PC-3 (cell line): ENCODE measurements at regions not wholly inside any gene's neighbourhood (a gene's known extent, or its start where the extent isn't known, plus 50 kb on each side); places are given as distances from the start of the nearest gene placed in this dataset.

ENCODE experiments used
- ATAC-seq: fragments of 200-7000 bp; cut with Tn5 transposase; 2 replicates; pipeline ENCODE4 v1.9.1; 2020; ENCODE audit warnings: mild to moderate bottlenecking, moderate library complexity
- BruUV-seq: library from RNA; stranded (reverse); fragments of 400-500 nt; replicated peaks from 2 replicates; lab custom pipeline; 2021; lab: Mats Ljungman, UMichigan
- CTCF ChIA-PET: fragments of 300-600 bp; sonication (Branson Sonifier 250); formaldehyde crosslinking; loops from one replicate; lab custom pipeline; 2022; ENCODE audit warnings: antibody characterized with exemption; lab: Charles Lee
- POLR2A ChIA-PET: fragments of 300-600 bp; sonication (Branson Sonifier 250); formaldehyde crosslinking; loops from one replicate; lab custom pipeline; 2022; ENCODE audit warnings: antibody characterized with exemption; ENCODE audit not compliant: unreplicated experiment; lab: Charles Lee
- DNase-seq: peaks from one replicate; pipeline ENCODE4 v3.0.0-alpha.2; 2015
- H2AFZ ChIP-seq: fragments of 300-600 bp; sonication (generic); 2 replicates; pipeline ENCODE4 v1.6.0; 2016; ENCODE audit warnings: antibody characterized with exemption, low read length
- H3F3A ChIP-seq: fragments of 300-600 bp; sonication (generic); one replicate; pipeline ENCODE4 v1.6.0; 2017; ENCODE audit warnings: antibody characterized with exemption, low read length, control low read depth, mild to moderate bottlenecking; ENCODE audit not compliant: unreplicated experiment
- H3K27ac ChIP-seq: fragments of 300-600 bp; sonication (generic); 2 replicates; pipeline ENCODE4 v1.5.1; 2016; ENCODE audit warnings: mild to moderate bottlenecking, low read length
- H3K27me3 ChIP-seq: fragments of 300-600 bp; sonication (generic); 2 replicates; pipeline ENCODE4 v1.6.1; 2016; ENCODE audit warnings: low read length, mixed read lengths
- H3K36me3 ChIP-seq: fragments of 300-600 bp; sonication (generic); 2 replicates; pipeline ENCODE4 v1.6.1; 2016; ENCODE audit warnings: low read depth, mixed run types, low read length, mixed read lengths
- H3K4me1 ChIP-seq: fragments of 300-600 bp; sonication (generic); 2 replicates; pipeline ENCODE4 v1.5.1; 2016; ENCODE audit warnings: low read length; ENCODE audit not compliant: insufficient read depth
- H3K4me2 ChIP-seq: fragments of 300-600 bp; sonication (generic); 2 replicates; pipeline ENCODE4 v1.6.0; 2016; ENCODE audit warnings: low read length
- H3K4me3 ChIP-seq: fragments of 300-600 bp; sonication (generic); 2 replicates; pipeline ENCODE4 v1.5.1; 2016; ENCODE audit warnings: mild to moderate bottlenecking, low read length, mixed read lengths
- H3K79me2 ChIP-seq: fragments of 300-600 bp; sonication (generic); 2 replicates; pipeline ENCODE4 v1.6.1; 2017; ENCODE audit warnings: low read length, mixed read lengths
- H3K9ac ChIP-seq: fragments of 300-600 bp; sonication (generic); 2 replicates; pipeline ENCODE4 v1.6.0; 2016; ENCODE audit warnings: mild to moderate bottlenecking, low read length
- H3K9me2 ChIP-seq: fragments of 300-600 bp; sonication (generic); replicated peaks from 2 replicates; pipeline ENCODE4 v1.6.1; 2016; ENCODE audit warnings: mixed run types, low read length, mixed read lengths
- H3K9me3 ChIP-seq: fragments of 300-600 bp; sonication (generic); 2 replicates; pipeline ENCODE4 v1.6.1; 2016; ENCODE audit warnings: low read length, mixed read lengths
- H4K20me1 ChIP-seq: fragments of 300-600 bp; sonication (generic); 2 replicates; pipeline ENCODE4 v1.6.1; 2016; ENCODE audit warnings: low read length, mixed read lengths
- CTCF ChIP-seq: fragments of 300-600 bp; sonication (generic); conservative IDR thresholded peaks from 2 replicates; pipeline ENCODE4 v1.5.1; 2017; ENCODE audit warnings: antibody characterized with exemption, low read depth, mild to moderate bottlenecking, low read length
- EZH2 ChIP-seq: fragments of 300-600 bp; sonication (generic); IDR thresholded peaks from one replicate; pipeline ENCODE4 v1.6.1; 2017; ENCODE audit warnings: antibody characterized with exemption, mild to moderate bottlenecking, low read length; ENCODE audit not compliant: unreplicated experiment
- EZH2phosphoT487 ChIP-seq: fragments of 300-600 bp; sonication (generic); IDR thresholded peaks from 2 replicates; pipeline ENCODE4 v1.6.1; 2018; ENCODE audit warnings: mild to moderate bottlenecking, antibody characterized with exemption, low read length, borderline replicate concordance
- intact Hi-C: fragments of 100-400 bp; cut with micrococcal nuclease; formaldehyde crosslinking; loops from 2 replicates; pipeline ENCODE4 v1.9.0; 2023

- Histone ChIP-seq H2AFZ (no peak overlapping the region), H3K9me2 (no peaks in the 10 kb centered on the region), H3K27me3 (no peaks in the 10 kb centered on the region), H3K79me2 (no peaks in the 10 kb centered on the region), H4K20me1 (no peaks in the 10 kb centered on the region), H3K9ac (no peak overlapping the region), H3K4me2 (no peak overlapping the region), H3K4me1 (no peaks in the 10 kb centered on the region), H3K36me3 (no peaks in the 10 kb centered on the region), H3K9me3 (no peaks in the 10 kb centered on the region), H3F3A (no peaks in the 10 kb centered on the region), H3K4me3 (no peak overlapping the region), H3K27ac (no peak overlapping the region)
- TF ChIP-seq EZH2phosphoT487: no peak
- no peak for TF ChIP-seq CTCF
- TF ChIP-seq EZH2: no peak
- intact Hi-C loops: no loop called here
- ATAC-seq (no peak), DNase-seq (no peak)
- no TSS peak for BruUV-seq
- POLR2A ChIA-PET: no interaction called here
- CTCF ChIA-PET: no interaction called here
Measured at GRCh38 chrX:147827070-147827469, 84.6 kb upstream of the FMR1 start.

GRCh38 chrX:147828719-147829118 is 83.0 kb upstream of the FMR1 start:
- Histone ChIP-seq H2AFZ (no peak overlapping the region), H3K9ac (no peak overlapping the region), H3K79me2 (no peaks in the 10 kb centered on the region), H3F3A (no peaks in the 10 kb centered on the region), H4K20me1 (no peaks in the 10 kb centered on the region), H3K4me3 (no peak overlapping the region), H3K27ac (no peak overlapping the region), H3K9me3 (no peaks in the 10 kb centered on the region), H3K4me2 (no peak overlapping the region), H3K36me3 (no peaks in the 10 kb centered on the region), H3K9me2 (no peaks in the 10 kb centered on the region), H3K4me1 (no peaks in the 10 kb centered on the region), H3K27me3 (no peaks in the 10 kb centered on the region)
- intact Hi-C loops: no loop called here
- no TSS peak for BruUV-seq
- TF ChIP-seq EZH2: no peak
- TF ChIP-seq EZH2phosphoT487: no peak
- ATAC-seq: no peak
- CTCF ChIA-PET: no interaction called here
- no peak for DNase-seq
- POLR2A ChIA-PET: no interaction called here

GRCh38 chrX:147832707-147833348 is 78.9 kb upstream of the FMR1 start:
- Histone ChIP-seq H3K4me3 (no peak overlapping the region), H3K27me3 (no peaks in the 10 kb centered on the region), H4K20me1 (no peaks in the 10 kb centered on the region), H3F3A (no peaks in the 10 kb centered on the region), H3K4me1 (no peaks in the 10 kb centered on the region), H2AFZ (no peak overlapping the region), H3K9me3 (no peaks in the 10 kb centered on the region), H3K4me2 (no peak overlapping the region), H3K36me3 (no peaks in the 10 kb centered on the region), H3K9ac (no peak overlapping the region), H3K79me2 (no peaks in the 10 kb centered on the region), H3K27ac (no peak overlapping the region), H3K9me2 (no peaks in the 10 kb centered on the region)
- DNase-seq (no peak), ATAC-seq (no peak)
- ChIA-PET POLR2A (no interaction called here), CTCF (no interaction called here)
- TF ChIP-seq EZH2 (no peak), EZH2phosphoT487 (no peak), CTCF (no peak)
- intact Hi-C loops: no loop called here
- BruUV-seq: no TSS peak
